Fibroblast of pulmonary artery (primary cell): ENCODE measurements at regions not wholly inside any gene's neighbourhood (a gene's known extent, or its start where the extent isn't known, plus 50 kb on each side); places are given as distances from the start of the nearest gene placed in this dataset.
A peak's percentile ranks its signal among the peaks of the same experiment; 100 is the strongest.

Source experiments
- DNase-seq: peaks from one replicate; pipeline ENCODE4 v3.0.0-alpha.2; 2010; ENCODE audit warnings: low read depth
- H3K4me3 ChIP-seq: replicated peaks from 2 replicates; pipeline ENCODE4 v1.5.1; 2011; ENCODE audit warnings: low read depth, mild to moderate bottlenecking, control low read depth, low read length, moderate library complexity
- CTCF ChIP-seq: IDR thresholded peaks from 2 replicates; pipeline ENCODE4 v1.5.1; 2011; ENCODE audit warnings: mild to moderate bottlenecking, control low read depth, low read length, inconsistent platforms; ENCODE audit errors: missing control alignments

- peak; percentile 13 for TF ChIP-seq CTCF
- DNase-seq: no peak
- no peak overlapping the region for H3K4me3 ChIP-seq
These were observed 406.4 kb downstream of the SNAPC1 start for GRCh38 chr14:62168564-62169155.

GRCh38 chr14:62179367-62180018 lies 417.3 kb downstream of the SNAPC1 start:
- peak; percentile 94 for DNase-seq
- H3K4me3 ChIP-seq: no peak overlapping the region
- peak; percentile 79 for TF ChIP-seq CTCF

- no peak for DNase-seq
- no peak overlapping the region for H3K4me3 ChIP-seq
- no peak for TF ChIP-seq CTCF
These were observed 419.4 kb downstream of the SNAPC1 start for GRCh38 chr14:62181591-62181990.

GRCh38 chr14:62185078-62185477 lies 422.9 kb downstream of the SNAPC1 start:
- no peak overlapping the region for H3K4me3 ChIP-seq
- no peak for TF ChIP-seq CTCF
- DNase-seq: peak; percentile 37

GRCh38 chr14:62187265-62187664 lies 425.0 kb downstream of the SNAPC1 start:
- no peak for TF ChIP-seq CTCF

GRCh38 chr14:62189698-62190097 lies 427.5 kb downstream of the SNAPC1 start:
- TF ChIP-seq CTCF: no peak
- DNase-seq: peak; percentile 29
- no peak overlapping the region for H3K4me3 ChIP-seq

More at GRCh38 chr14:62187265-62187664, 425.0 kb downstream of the SNAPC1 start:
- no peak for DNase-seq
- H3K4me3 ChIP-seq: no peak overlapping the region

GRCh38 chr14:62206456-62206855 lies 444.2 kb downstream of the SNAPC1 start:
- no peak for DNase-seq
- H3K4me3 ChIP-seq: no peak overlapping the region
- no peak for TF ChIP-seq CTCF
